Activated T-cell treated with anti-CD3 and anti-CD28 coated beads, Interleukin-2, amount 50 U/mL, for 4 hours (primary cell): ENCODE measurements at regions not wholly inside any gene's neighbourhood (a gene's known extent, or its start where the extent isn't known, plus 50 kb on each side); places are given as distances from the start of the nearest gene placed in this dataset.

Source experiments
- ATAC-seq, 2 donors: fragments of 200-7000 bp; cut with Tn5 transposase; one replicate each; pipeline ENCODE4 v1.10.0; 2021
- DNase-seq: peaks from one replicate; pipeline ENCODE4 v3.0.0-alpha.2; 2020
- H3K27me3 Mint-ChIP-seq: one replicate; pipeline ENCODE4 v1.8.0; 2021; ENCODE audit warnings: low read depth, mixed read lengths
- H3K36me3 Mint-ChIP-seq: one replicate; pipeline ENCODE4 v1.8.0; 2022; ENCODE audit warnings: mixed read lengths; ENCODE audit not compliant: insufficient read depth
- H3K4me1 Mint-ChIP-seq: one replicate; pipeline ENCODE4 v1.8.0; 2021; ENCODE audit warnings: low read depth, mixed read lengths
- H3K4me3 Mint-ChIP-seq: one replicate; pipeline ENCODE4 v1.8.0; 2021; ENCODE audit warnings: mild to moderate bottlenecking, moderate library complexity, mixed read lengths
- H3K9me3 Mint-ChIP-seq: one replicate; pipeline ENCODE4 v1.8.0; 2021; ENCODE audit warnings: mixed read lengths

- ATAC-seq (no peak), DNase-seq (no peak)
- H3K4me1 Mint-ChIP-seq, result no peaks in the 10 kb centered on the region
- H3K27me3 Mint-ChIP-seq, result no peaks in the 10 kb centered on the region
- no peak overlapping the region for H3K4me3 Mint-ChIP-seq
- no peaks in the 10 kb centered on the region for H3K36me3 Mint-ChIP-seq
- no peaks in the 10 kb centered on the region for H3K9me3 Mint-ChIP-seq
Measured at GRCh38 chr13:34243403-34243802, 425.5 kb downstream of the RFC3 start.

GRCh38 chr13:34246511-34246910, 428.6 kb downstream of the RFC3 start:
- no peak for DNase-seq
- H3K27me3 Mint-ChIP-seq, result no peaks in the 10 kb centered on the region
- H3K9me3 Mint-ChIP-seq, result no peaks in the 10 kb centered on the region

GRCh38 chr13:34247596-34247995, 429.6 kb downstream of the RFC3 start:
- Mint-ChIP-seq H3K9me3 (no peaks in the 10 kb centered on the region), H3K27me3 (no peaks in the 10 kb centered on the region), H3K4me1 (no peaks in the 10 kb centered on the region), H3K4me3 (no peak overlapping the region), H3K36me3 (no peaks in the 10 kb centered on the region)
- ATAC-seq, result no peak
- no peak for DNase-seq

More at GRCh38 chr13:34246511-34246910, 428.6 kb downstream of the RFC3 start:
- ATAC-seq, result no peak
- no peaks in the 10 kb centered on the region for H3K4me1 Mint-ChIP-seq
- no peaks in the 10 kb centered on the region for H3K36me3 Mint-ChIP-seq
- no peak overlapping the region for H3K4me3 Mint-ChIP-seq

DNA sequence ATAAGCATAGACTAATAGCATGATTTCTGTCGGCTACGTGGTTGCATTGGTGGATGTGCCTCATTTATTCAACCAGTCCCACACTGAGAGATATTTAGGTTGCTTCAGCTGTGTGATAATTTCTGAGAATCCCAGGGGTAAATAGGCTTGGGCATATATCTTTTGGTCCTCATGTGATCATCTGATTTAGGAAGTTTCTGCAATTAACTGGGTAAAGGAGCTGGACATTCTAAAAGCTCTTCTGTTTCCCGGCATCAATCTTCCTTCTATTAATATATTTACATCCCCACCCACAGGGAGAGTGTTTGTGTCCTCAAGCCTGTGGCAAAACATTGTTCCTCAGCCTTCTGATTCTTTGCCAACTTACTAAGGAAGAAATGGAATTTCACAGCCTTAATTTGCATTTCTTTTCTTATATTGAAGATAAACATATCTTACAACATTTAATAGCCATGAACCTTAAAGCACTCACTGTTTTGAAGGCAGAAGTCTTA, 431.6 kb downstream of the RFC3 start:
- no peaks in the 10 kb centered on the region for H3K27me3 Mint-ChIP-seq
- H3K4me1 Mint-ChIP-seq, result no peaks in the 10 kb centered on the region
- DNase-seq (no peak), ATAC-seq (no peak)
- H3K36me3 Mint-ChIP-seq, result no peaks in the 10 kb centered on the region
- no peak overlapping the region for H3K4me3 Mint-ChIP-seq
- H3K9me3 Mint-ChIP-seq, result peaks cover 8% of the 10 kb centered on the region

DNA sequence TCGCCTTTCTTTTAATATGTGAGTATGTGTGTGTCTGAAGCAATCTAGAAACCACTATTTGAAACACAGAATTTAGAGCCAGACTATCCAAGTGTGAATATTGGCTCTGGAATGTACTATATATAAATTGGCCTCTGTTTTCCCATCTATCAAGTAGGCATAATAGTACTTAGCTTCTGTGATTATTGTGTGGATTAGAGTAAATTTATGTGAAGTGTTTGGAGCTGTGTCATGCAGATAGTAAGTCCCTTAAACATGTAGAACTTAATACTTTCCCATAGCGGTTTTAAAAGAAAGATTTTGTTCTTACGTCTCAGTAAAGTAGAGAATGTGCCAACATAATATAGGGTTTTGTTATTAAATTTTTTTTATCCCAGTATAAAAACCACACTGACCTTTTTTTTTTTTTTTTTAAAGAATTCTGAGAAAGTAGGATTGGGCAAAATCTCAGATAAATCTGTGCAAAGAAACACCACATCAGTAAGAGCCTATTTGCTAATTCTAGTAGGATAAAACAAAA, 432.3 kb downstream of the RFC3 start:
- Mint-ChIP-seq H3K9me3 (peaks cover 9% of the 10 kb centered on the region), H3K4me3 (no peak overlapping the region), H3K4me1 (no peaks in the 10 kb centered on the region), H3K36me3 (no peaks in the 10 kb centered on the region), H3K27me3 (peaks cover 2% of the 10 kb centered on the region)
- DNase-seq (no peak), ATAC-seq (no peak)

DNA sequence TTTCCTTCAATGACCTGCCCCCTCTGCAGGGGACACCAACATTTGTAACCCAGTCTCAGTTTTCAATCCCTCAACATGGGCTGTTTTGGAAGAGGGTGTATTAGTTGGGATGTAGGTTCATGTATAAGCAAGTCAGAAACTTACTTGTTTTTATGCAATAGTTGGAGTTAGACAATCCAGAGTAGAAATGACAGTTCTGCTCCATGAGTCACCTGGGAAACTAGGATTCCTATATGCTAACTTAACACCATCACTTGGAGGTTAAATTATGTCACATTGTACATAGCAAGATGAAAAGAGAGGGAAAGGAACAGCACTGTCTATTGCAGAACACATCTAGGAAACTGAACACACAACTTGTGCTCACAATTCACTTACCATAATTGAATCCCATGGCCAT, 436.4 kb downstream of the RFC3 start:
- H3K4me3 Mint-ChIP-seq, result no peak overlapping the region
- H3K36me3 Mint-ChIP-seq, result no peaks in the 10 kb centered on the region
- DNase-seq (no peak), ATAC-seq (no peak)
- peaks cover 3% of the 10 kb centered on the region for H3K27me3 Mint-ChIP-seq
- H3K4me1 Mint-ChIP-seq, result no peaks in the 10 kb centered on the region
- H3K9me3 Mint-ChIP-seq, result peaks cover 17% of the 10 kb centered on the region

- H3K36me3 Mint-ChIP-seq, result no peaks in the 10 kb centered on the region
- H3K9me3 Mint-ChIP-seq, result peaks cover 17% of the 10 kb centered on the region
- no peaks in the 10 kb centered on the region for H3K4me1 Mint-ChIP-seq
- no peak for ATAC-seq
- peaks cover 3% of the 10 kb centered on the region for H3K27me3 Mint-ChIP-seq
- H3K4me3 Mint-ChIP-seq, result no peak overlapping the region
- no peak for DNase-seq
Measured at GRCh38 chr13:34255711-34256110, 437.8 kb downstream of the RFC3 start.

GRCh38 chr13:34256236-34256635, 438.3 kb downstream of the RFC3 start:
- H3K4me3 Mint-ChIP-seq, result no peak overlapping the region
- no peaks in the 10 kb centered on the region for H3K36me3 Mint-ChIP-seq

GRCh38 chr13:34257966-34258365, 440.0 kb downstream of the RFC3 start:
- peaks cover 3% of the 10 kb centered on the region for H3K27me3 Mint-ChIP-seq
- H3K4me1 Mint-ChIP-seq, result no peaks in the 10 kb centered on the region
- H3K36me3 Mint-ChIP-seq, result no peaks in the 10 kb centered on the region
- H3K9me3 Mint-ChIP-seq, result peaks cover 17% of the 10 kb centered on the region
- ATAC-seq (no peak), DNase-seq (no peak)
- H3K4me3 Mint-ChIP-seq, result no peak overlapping the region

More at GRCh38 chr13:34256236-34256635, 438.3 kb downstream of the RFC3 start:
- no peaks in the 10 kb centered on the region for H3K4me1 Mint-ChIP-seq
- ATAC-seq (no peak), DNase-seq (no peak)
- peaks cover 17% of the 10 kb centered on the region for H3K9me3 Mint-ChIP-seq
- peaks cover 3% of the 10 kb centered on the region for H3K27me3 Mint-ChIP-seq

- no peak overlapping the region for H3K4me3 Mint-ChIP-seq
- no peaks in the 10 kb centered on the region for H3K36me3 Mint-ChIP-seq
- peaks cover 13% of the 10 kb centered on the region for H3K9me3 Mint-ChIP-seq
- ATAC-seq (no peak), DNase-seq (no peak)
- H3K4me1 Mint-ChIP-seq, result no peaks in the 10 kb centered on the region
- peaks cover 3% of the 10 kb centered on the region for H3K27me3 Mint-ChIP-seq
Measured at GRCh38 chr13:34258646-34259386, 440.9 kb downstream of the RFC3 start.

GRCh38 chr13:34263681-34264080, 445.7 kb downstream of the RFC3 start:
- DNase-seq (no peak), ATAC-seq (no peak)
- H3K4me3 Mint-ChIP-seq, result no peak overlapping the region
- no peaks in the 10 kb centered on the region for H3K4me1 Mint-ChIP-seq
- peaks cover 3% of the 10 kb centered on the region for H3K9me3 Mint-ChIP-seq
- no peaks in the 10 kb centered on the region for H3K27me3 Mint-ChIP-seq
- H3K36me3 Mint-ChIP-seq, result no peaks in the 10 kb centered on the region

DNA sequence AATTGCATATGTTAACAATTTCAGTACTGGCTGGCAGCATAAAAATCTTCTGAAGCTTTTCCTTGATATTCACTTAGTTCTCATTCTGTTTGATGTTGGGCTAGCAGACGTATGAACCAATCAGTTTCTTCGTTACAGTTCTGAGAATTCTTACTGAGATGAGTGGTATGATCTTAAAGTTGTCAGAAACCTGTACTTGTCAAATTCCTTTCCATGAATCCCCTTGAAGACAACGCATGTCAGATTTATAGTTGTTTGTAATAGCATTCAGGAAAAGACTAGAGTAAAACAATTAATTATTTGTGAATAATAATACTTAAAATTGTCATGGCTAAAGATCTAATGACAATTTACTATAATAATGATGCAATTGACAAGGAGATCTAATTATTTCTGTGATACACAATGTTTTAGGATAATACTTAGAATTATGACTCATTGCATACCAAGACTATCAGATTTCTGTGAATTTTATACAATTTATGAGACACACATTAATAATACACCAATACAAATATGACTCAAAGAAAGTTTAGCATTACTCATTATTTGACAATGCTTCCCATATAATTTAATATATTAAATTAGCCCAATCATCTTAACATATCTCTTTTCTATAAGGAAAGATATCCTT, 447.2 kb downstream of the RFC3 start:
- no peaks in the 10 kb centered on the region for H3K4me1 Mint-ChIP-seq
- peaks cover 3% of the 10 kb centered on the region for H3K9me3 Mint-ChIP-seq
- H3K4me3 Mint-ChIP-seq, result no peak overlapping the region
- DNase-seq, result no peak
- no peaks in the 10 kb centered on the region for H3K36me3 Mint-ChIP-seq
- ATAC-seq, result no peak
- H3K27me3 Mint-ChIP-seq, result no peaks in the 10 kb centered on the region

- no peaks in the 10 kb centered on the region for H3K36me3 Mint-ChIP-seq
- DNase-seq, result no peak
- peaks cover 3% of the 10 kb centered on the region for H3K9me3 Mint-ChIP-seq
- no peaks in the 10 kb centered on the region for H3K4me1 Mint-ChIP-seq
- H3K4me3 Mint-ChIP-seq, result no peak overlapping the region
- no peak for ATAC-seq
- no peaks in the 10 kb centered on the region for H3K27me3 Mint-ChIP-seq
Measured at GRCh38 chr13:34276764-34277163, 458.8 kb downstream of the RFC3 start.

GRCh38 chr13:34277936-34278335, 460.0 kb downstream of the RFC3 start:
- Mint-ChIP-seq H3K27me3 (no peaks in the 10 kb centered on the region), H3K36me3 (no peaks in the 10 kb centered on the region), H3K4me3 (no peak overlapping the region), H3K9me3 (peaks cover 3% of the 10 kb centered on the region), H3K4me1 (no peaks in the 10 kb centered on the region)
- ATAC-seq (no peak), DNase-seq (no peak)

- ATAC-seq, result no peak
- no peak overlapping the region for H3K4me3 Mint-ChIP-seq
- H3K4me1 Mint-ChIP-seq, result no peaks in the 10 kb centered on the region
- peaks cover 5% of the 10 kb centered on the region for H3K9me3 Mint-ChIP-seq
- no peaks in the 10 kb centered on the region for H3K36me3 Mint-ChIP-seq
- no peak for DNase-seq
- no peaks in the 10 kb centered on the region for H3K27me3 Mint-ChIP-seq
Measured at GRCh38 chr13:34278780-34279179, 460.8 kb downstream of the RFC3 start.
